ENCODE measurements at regions not wholly inside any gene's neighbourhood (a gene's known extent, or its start where the extent isn't known, plus 50 kb on each side); places are given as distances from the start of the nearest gene placed in this dataset.
"Not testable (repeated sequence)": the region's sequence is repeated elsewhere in the genome, so short reads cannot be mapped to it uniquely, and the experiment has no call there.

GRCh38 chr21:35195232-35195631 is 146.1 kb upstream of the RUNX1 start:
- no peak for FAIRE-seq
- DNase-seq (ENCODE audit: low spot score): no peak

- FAIRE-seq (no peak), DNase-seq (ENCODE audit: low spot score) (no peak)
These were observed 142.7 kb upstream of the RUNX1 start for GRCh38 chr21:35191754-35192153.

- no peak for FAIRE-seq
- DNase-seq (ENCODE audit: low spot score): no peak
These were observed 142.0 kb upstream of the RUNX1 start for GRCh38 chr21:35191128-35191527.

- no peak for FAIRE-seq
These were observed 141.1 kb upstream of the RUNX1 start for GRCh38 chr21:35190201-35190701.

GRCh38 chr21:35189077-35189863 is 140.2 kb upstream of the RUNX1 start:
- DNase-seq (ENCODE audit: low spot score) (no peak), FAIRE-seq (no peak)

More at GRCh38 chr21:35190201-35190701, 141.1 kb upstream of the RUNX1 start:
- peak; percentile 46 for DNase-seq (ENCODE audit: low spot score)

GRCh38 chr21:35183389-35183788 is 134.3 kb upstream of the RUNX1 start:
- not testable (repeated sequence) for DNase-seq (ENCODE audit: low spot score); FAIRE-seq

- FAIRE-seq (no peak), DNase-seq (ENCODE audit: low spot score) (peak; percentile 65)
These were observed 131.0 kb upstream of the RUNX1 start for GRCh38 chr21:35179990-35180540.

GRCh38 chr21:35178827-35179226 is 129.7 kb upstream of the RUNX1 start:
- FAIRE-seq: no peak
- DNase-seq (ENCODE audit: low spot score): peak; percentile 16

GRCh38 chr21:35178098-35178497 is 129.0 kb upstream of the RUNX1 start:
- FAIRE-seq: no peak

GRCh38 chr21:35172231-35172630 is 123.1 kb upstream of the RUNX1 start:
- DNase-seq (ENCODE audit: low spot score) (no peak), FAIRE-seq (no peak)

More at GRCh38 chr21:35178098-35178497, 129.0 kb upstream of the RUNX1 start:
- no peak for DNase-seq (ENCODE audit: low spot score)

GRCh38 chr21:35171385-35171784 is 122.3 kb upstream of the RUNX1 start:
- DNase-seq (ENCODE audit: low spot score) (no peak), FAIRE-seq (no peak)

GRCh38 chr21:35170818-35171217 is 121.7 kb upstream of the RUNX1 start:
- DNase-seq (ENCODE audit: low spot score): no peak
- no peak for FAIRE-seq

- DNase-seq (ENCODE audit: low spot score): no peak
- no peak for FAIRE-seq
These were observed 121.1 kb upstream of the RUNX1 start for GRCh38 chr21:35170244-35170643.

GRCh38 chr21:35169574-35169973 is 120.5 kb upstream of the RUNX1 start:
- DNase-seq (ENCODE audit: low spot score): no peak
- FAIRE-seq: no peak

- no peak for FAIRE-seq
- DNase-seq (ENCODE audit: low spot score): no peak
These were observed 119.6 kb upstream of the RUNX1 start for GRCh38 chr21:35168735-35169134.

- FAIRE-seq: no peak
- DNase-seq (ENCODE audit: low spot score): no peak
These were observed 115.9 kb upstream of the RUNX1 start for GRCh38 chr21:35164971-35165483.

GRCh38 chr21:35164380-35164779 is 115.3 kb upstream of the RUNX1 start:
- DNase-seq (ENCODE audit: low spot score): no peak
- no peak for FAIRE-seq

- DNase-seq (ENCODE audit: low spot score) (no peak), FAIRE-seq (no peak)
These were observed 114.3 kb upstream of the RUNX1 start for GRCh38 chr21:35163411-35163810.

- DNase-seq (ENCODE audit: low spot score): no peak
- FAIRE-seq: no peak
These were observed 113.7 kb upstream of the RUNX1 start for GRCh38 chr21:35162831-35163230.

GRCh38 chr21:35159881-35160280 is 110.8 kb upstream of the RUNX1 start:
- DNase-seq (ENCODE audit: low spot score) (peak; percentile 42), FAIRE-seq (no peak)

- DNase-seq (ENCODE audit: low spot score); FAIRE-seq: not testable (repeated sequence)
These were observed 108.3 kb upstream of the RUNX1 start for GRCh38 chr21:35157374-35157773.

All from urothelium cell line (cell line).